HuH-7.5 (cell line): ENCODE measurements at regions not wholly inside any gene's neighbourhood (a gene's known extent, or its start where the extent isn't known, plus 50 kb on each side); places are given as distances from the start of the nearest gene placed in this dataset.

Experiments used
- DNase-seq: peaks from one replicate; pipeline ENCODE4 v3.0.0; 2011; ENCODE audit warnings: low spot score

GRCh38 chr20:40540166-40540565 is 148.9 kb downstream of the MAFB start:
- no peak for DNase-seq

GRCh38 chr20:40538131-40538530 is 150.9 kb downstream of the MAFB start:
- DNase-seq: no peak

DNA sequence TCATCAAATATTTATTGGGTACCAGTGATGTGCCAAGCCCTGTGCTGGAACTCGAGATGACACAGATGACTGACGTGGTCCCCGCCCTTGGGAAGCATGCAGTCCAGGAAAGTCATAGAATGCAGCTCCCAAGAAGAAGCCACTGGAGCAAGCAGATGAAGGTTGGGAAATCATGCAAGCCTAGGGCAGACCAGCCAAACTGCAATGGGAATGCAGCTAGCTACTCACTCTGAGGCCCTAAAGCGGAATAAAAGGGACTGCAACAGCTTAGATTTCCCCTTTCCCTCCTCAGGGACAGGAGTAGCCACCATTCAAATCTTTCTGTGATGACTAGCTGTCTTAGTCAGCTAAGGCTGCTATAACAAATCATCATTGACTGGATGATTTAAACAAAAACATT is 152.2 kb downstream of the MAFB start:
- DNase-seq: no peak

DNA sequence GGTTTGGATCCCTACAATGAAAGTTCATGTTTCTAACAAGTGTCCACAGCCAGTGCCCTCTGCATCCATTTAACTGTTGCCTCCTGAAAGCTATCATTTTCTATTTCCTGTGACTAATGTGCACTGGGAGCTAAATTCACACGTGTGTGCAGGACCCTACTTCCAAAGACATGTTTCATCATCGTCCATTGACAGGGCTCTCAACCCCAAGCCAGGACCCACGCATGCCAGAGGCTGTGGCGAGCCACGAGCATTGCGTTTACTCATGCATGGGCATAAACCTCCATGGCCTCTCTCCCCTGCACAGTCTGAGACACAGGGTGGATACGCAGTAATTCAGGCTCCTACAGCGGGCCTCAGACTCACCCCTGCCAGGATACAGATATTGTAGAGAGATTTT is 153.2 kb downstream of the MAFB start:
- no peak for DNase-seq

- no peak for DNase-seq
These were observed 156.9 kb downstream of the MAFB start for GRCh38 chr20:40532103-40532502.

GRCh38 chr20:40525351-40525750 is 163.7 kb downstream of the MAFB start:
- no peak for DNase-seq

- DNase-seq: no peak
These were observed 165.0 kb downstream of the MAFB start for GRCh38 chr20:40524071-40524470.

DNA sequence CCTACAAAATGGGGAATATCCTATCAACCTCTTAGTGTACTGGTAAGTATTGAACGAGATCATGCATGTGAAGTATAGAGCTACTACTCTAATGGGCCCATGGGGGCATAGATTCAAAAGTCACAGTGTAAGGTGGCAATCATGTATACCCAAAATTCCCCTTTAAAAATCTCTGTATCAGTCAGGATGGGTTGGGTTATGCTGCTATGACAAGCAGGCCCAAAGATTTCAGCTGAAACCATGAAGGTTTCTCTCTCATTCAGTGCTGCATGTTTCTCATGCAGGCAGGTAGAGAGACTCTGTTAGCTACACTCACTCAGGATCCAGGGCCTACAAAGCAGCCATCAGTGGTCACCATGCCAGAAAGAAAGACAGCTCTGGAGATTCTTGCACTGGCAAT is 166.6 kb downstream of the MAFB start:
- no peak for DNase-seq

DNA sequence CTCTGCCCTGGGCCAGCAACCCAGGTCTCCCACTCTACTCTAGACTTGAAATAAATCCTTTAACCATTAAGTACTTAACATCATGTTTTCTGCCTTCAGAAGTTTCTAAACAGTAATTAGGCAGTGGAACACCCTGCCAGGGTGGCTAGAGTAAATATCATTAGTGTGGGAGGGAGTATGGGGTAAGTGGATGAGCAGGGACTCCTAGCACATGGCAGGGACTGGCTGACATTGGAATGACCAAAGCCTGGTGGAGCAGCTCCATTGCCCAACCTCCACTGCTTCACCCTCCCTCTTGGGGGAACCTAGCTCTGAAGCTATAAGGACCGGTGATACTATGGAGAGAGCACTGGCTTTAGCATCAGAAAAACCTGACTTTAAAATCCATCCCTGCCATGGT is 167.1 kb downstream of the MAFB start:
- DNase-seq: no peak

DNA sequence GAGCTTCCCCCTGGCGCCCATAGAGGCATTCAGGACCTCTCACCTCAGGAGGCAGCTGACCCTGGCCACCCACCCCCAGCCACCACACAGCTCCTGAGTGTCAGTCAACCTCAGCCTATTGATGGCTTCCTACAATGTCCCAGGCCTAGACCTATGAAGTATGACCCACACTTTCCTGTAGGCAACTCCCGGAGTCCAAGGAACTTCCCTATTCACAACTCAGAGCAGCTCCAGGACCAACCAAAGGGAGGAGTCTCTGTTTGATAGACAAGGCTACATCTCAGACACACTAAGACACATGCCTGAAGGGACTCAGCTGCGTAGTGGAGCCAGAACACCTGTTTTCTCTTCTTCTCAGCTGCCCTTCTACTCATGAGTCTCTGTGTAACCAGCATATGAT is 169.1 kb downstream of the MAFB start:
- DNase-seq: no peak

DNA sequence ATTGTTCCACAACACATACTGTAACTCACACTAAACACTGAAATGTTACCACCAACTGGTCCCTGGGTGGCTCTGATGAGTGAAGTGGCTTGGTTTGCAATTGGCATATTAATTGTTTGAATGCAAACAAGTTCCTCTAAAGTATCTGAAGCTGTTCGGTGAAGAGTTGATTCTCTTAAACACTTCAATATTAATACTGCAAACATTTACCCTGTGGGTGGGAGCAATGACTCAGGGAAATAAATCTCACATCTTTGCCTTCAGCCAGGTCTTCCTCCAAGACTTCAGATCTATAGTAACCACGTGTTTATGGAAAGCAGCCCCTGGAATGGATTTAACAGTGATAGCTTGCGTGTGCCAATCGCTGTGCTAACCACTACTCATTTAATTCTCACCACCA is 176.0 kb downstream of the MAFB start:
- no peak for DNase-seq

DNA sequence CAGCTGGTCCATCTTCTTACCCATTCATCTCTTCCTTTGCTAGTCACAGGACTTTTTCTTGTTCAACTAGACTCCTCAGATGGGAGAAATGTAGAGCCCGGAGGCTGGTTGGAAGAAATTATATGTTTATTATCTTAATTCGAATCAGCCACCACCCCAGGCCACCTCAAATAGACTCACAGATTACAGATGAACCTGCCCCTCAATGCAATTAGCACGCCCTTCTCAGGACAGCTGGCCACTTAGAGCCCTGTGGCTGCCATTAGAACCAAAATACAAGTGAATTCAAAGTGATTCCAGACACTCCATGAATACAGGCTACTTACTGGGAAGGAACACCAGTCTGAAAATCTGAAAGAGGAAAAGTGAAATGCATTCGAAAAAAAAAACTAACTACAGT is 176.4 kb downstream of the MAFB start:
- DNase-seq: no peak

DNA sequence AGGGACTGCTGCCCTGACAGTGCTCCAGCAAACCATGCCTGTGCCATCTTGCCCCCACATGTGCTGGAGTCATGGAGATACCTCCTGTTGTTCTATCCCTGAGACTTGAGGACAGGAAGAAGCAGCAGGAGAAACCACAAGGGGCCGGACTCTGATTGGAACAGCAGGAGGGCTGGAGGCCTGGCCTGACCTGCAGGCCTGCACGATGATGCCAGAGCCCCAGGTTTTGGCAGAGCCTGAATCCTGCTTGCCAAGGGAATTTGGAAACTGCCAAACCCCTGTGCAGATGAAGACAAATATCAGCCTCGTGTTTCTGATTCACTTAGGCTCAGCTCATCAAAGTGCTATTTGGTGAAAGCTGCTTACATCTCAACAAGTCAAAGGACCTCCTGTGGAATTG is 177.6 kb downstream of the MAFB start:
- no peak for DNase-seq

DNA sequence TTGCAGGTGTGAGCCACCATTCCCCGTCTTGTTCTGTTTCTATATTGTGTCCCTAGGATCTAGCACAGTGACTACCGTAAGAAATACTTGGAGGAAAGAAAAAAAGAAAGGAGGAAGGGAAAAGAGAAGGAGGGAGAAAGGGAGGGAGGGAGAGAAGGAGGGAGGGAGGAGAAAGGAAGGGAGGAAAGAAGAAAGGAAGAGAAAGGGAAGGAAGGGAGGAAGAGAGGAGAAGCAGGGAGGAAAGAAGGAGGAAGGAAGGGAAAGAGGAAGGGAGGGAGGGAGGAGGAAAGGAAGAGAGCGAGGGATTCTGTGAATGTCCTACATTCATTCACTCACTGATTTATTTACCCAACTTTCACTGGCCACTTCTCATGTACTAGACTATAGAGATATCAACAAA is 178.4 kb downstream of the MAFB start:
- no peak for DNase-seq

DNA sequence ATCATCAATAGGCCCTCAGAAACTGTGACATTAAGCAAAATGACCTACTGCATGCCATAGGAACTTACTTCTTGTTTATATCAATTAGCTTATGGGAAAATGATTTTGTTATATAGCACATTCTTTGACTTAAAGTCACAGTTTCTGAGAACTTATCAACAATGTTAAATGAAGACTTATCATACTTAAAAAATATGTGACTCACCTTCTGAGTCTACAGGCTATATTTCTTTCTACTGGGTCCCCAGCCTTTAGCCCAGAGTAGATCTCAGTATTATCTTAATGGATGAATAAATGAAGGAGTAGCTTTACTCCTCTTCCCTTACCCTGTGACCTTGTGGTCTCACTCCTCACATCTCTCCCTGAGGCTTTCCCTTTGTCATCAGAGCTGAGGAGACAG is 180.2 kb downstream of the MAFB start:
- DNase-seq: no peak

DNA sequence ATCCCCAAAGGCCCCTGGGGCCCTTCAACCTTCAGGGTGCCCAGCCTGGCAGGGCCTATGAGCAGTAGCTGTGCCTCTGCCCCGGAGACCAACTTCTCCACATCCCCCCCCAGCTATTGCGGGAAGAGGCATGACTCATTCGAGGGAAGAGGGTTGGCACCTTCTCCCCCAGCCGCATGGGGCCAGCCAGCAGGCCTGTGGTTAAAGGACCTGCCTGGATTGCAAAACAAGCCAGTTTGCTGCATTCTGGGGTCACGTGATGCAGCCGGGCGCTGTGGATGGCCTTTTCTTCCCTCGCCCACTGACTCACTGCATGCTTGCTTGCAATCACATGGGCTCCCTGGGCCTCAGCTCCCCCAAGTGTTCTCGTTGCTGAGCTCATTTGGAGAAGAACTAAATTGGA is 182.5 kb downstream of the MAFB start:
- peak; percentile 13 for DNase-seq

DNA sequence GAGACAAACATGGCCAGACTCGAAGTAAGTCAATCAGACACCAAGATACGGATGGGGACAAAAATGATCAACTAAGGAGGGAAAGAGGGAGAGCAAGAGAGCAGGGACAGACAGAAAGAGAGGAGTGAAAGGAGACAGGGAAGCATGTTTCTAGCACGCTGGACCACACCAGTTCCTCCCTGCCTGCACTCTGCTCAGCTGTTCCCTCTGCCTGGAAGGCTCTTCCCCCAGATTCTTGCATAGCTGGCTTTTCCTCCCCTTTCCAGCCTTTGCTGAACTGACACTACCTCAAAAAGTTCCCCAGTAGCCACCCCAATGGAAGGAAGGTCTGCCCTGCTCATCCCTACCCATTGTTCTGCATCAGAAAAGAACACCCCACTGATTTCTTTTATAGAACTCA is 185.9 kb downstream of the MAFB start:
- DNase-seq: no peak

DNA sequence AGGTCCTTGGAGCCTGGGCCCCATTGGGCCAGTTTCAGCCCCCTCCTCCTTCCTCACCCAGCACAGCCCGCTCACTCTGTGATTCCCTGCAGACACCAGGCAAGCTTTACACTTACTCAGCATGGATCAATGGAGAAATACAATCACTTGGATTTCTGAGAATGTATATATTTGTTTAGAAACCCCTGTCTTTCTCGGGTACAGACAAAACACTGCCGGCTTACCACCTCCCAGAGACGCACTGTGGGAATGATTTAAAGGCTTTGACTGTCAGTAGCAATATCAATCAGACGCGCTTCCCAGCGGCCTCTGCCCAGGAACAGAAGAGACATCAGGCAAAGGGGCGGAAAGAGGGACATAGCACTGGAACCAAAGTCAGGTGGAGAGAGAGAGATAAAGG is 186.5 kb downstream of the MAFB start:
- DNase-seq: no peak

- no peak for DNase-seq
These were observed 189.6 kb downstream of the MAFB start for GRCh38 chr20:40499391-40499790.

GRCh38 chr20:40497899-40498691 is 190.9 kb downstream of the MAFB start:
- no peak for DNase-seq

GRCh38 chr20:40495956-40496355 is 193.1 kb downstream of the MAFB start:
- no peak for DNase-seq

- no peak for DNase-seq
These were observed 194.8 kb downstream of the MAFB start for GRCh38 chr20:40494248-40494647.

DNA sequence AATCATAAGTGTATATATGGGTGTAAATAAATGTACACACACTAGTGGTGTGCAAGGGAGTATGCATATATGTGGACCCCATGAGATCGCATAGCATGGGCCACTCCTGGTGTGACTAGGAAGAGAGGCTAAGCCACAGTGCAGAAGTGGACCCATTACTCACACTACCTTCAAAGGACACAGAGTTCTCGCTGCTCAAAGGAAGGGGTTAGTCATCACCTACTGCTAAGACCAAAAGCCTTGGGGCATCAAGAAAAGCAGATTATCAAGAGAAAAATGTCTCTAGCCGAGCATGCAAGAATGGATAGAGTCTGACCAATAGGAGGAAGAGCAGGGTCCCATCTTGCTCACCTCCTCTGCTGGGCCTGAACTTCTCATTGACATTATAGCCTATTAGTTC is 195.5 kb downstream of the MAFB start:
- no peak for DNase-seq

DNA sequence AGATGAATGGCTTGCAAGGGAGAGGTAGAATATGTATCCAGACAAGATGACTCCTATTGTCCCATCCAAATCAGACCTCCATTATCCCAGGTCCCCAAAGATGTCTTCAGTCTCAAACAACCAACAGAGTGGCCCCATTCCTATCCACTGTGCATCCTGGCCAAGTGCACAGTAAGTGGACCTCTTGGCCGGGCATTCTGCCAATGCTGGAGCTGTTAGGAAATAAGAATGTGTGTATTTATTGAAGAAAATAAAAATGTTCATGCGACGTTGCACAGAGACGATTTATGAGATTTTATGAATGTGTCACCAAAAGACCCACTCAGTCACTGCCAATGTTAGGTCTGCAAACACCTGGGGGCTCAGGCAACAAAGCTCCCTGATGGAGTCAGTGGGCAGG is 196.0 kb downstream of the MAFB start:
- no peak for DNase-seq
